ENCODE measurements at regions not wholly inside any gene's neighbourhood (a gene's known extent, or its start where the extent isn't known, plus 50 kb on each side); places are given as distances from the start of the nearest gene placed in this dataset.
"Not testable (repeated sequence)": the region's sequence is repeated elsewhere in the genome, so short reads cannot be mapped to it uniquely, and the experiment has no call there.

GRCh38 chr2:89786642-89787041, 1095.2 kb downstream of the RPIA start:
- not testable (repeated sequence) for FAIRE-seq; DNase-seq (ENCODE audit: extremely low spot score, insufficient read length, low read depth)

GRCh38 chr2:89795530-89795929, 1104.1 kb downstream of the RPIA start:
- DNase-seq (ENCODE audit: extremely low spot score, insufficient read length, low read depth); FAIRE-seq: not testable (repeated sequence)

- DNase-seq (ENCODE audit: extremely low spot score, insufficient read length, low read depth) (no peak), FAIRE-seq (no peak)
These were observed 1106.0 kb downstream of the RPIA start for GRCh38 chr2:89797320-89798038.

- not testable (repeated sequence) for FAIRE-seq
These were observed 1109.7 kb downstream of the RPIA start for GRCh38 chr2:89801207-89801606.

GRCh38 chr2:89806363-89806762, 1114.9 kb downstream of the RPIA start:
- not testable (repeated sequence) for DNase-seq (ENCODE audit: extremely low spot score, insufficient read length, low read depth)

More at GRCh38 chr2:89801207-89801606, 1109.7 kb downstream of the RPIA start:
- not testable (repeated sequence) for DNase-seq (ENCODE audit: extremely low spot score, insufficient read length, low read depth)

GRCh38 chr2:89811295-89811694, 1119.8 kb downstream of the RPIA start:
- FAIRE-seq (no peak), DNase-seq (ENCODE audit: extremely low spot score, insufficient read length, low read depth) (no peak)

More at GRCh38 chr2:89806363-89806762, 1114.9 kb downstream of the RPIA start:
- FAIRE-seq, result not testable (repeated sequence)

- DNase-seq (ENCODE audit: extremely low spot score, insufficient read length, low read depth); FAIRE-seq: not testable (repeated sequence)
These were observed 1120.4 kb downstream of the RPIA start for GRCh38 chr2:89811910-89812309.

- FAIRE-seq; DNase-seq (ENCODE audit: extremely low spot score, insufficient read length, low read depth): not testable (repeated sequence)
These were observed 1122.9 kb downstream of the RPIA start for GRCh38 chr2:89814359-89814758.

- FAIRE-seq (no peak), DNase-seq (ENCODE audit: extremely low spot score, insufficient read length, low read depth) (no peak)
These were observed 1127.4 kb downstream of the RPIA start for GRCh38 chr2:89818873-89819272.

- DNase-seq (ENCODE audit: extremely low spot score, insufficient read length, low read depth) (no peak), FAIRE-seq (no peak)
These were observed 1128.3 kb downstream of the RPIA start for GRCh38 chr2:89819809-89820208.

GRCh38 chr2:89820248-89820647, 1128.8 kb downstream of the RPIA start:
- FAIRE-seq, result no peak
- DNase-seq (ENCODE audit: extremely low spot score, insufficient read length, low read depth), result no peak

- DNase-seq (ENCODE audit: extremely low spot score, insufficient read length, low read depth) (no peak), FAIRE-seq (no peak)
These were observed 1130.0 kb downstream of the RPIA start for GRCh38 chr2:89821455-89821945.

- DNase-seq (ENCODE audit: extremely low spot score, insufficient read length, low read depth); FAIRE-seq: not testable (repeated sequence)
These were observed 1130.9 kb downstream of the RPIA start for GRCh38 chr2:89822342-89822741.

GRCh38 chr2:89823556-89823955, 1132.1 kb downstream of the RPIA start:
- no peak for FAIRE-seq

GRCh38 chr2:89825034-89825433, 1133.6 kb downstream of the RPIA start:
- FAIRE-seq (no peak), DNase-seq (ENCODE audit: extremely low spot score, insufficient read length, low read depth) (no peak)

More at GRCh38 chr2:89823556-89823955, 1132.1 kb downstream of the RPIA start:
- DNase-seq (ENCODE audit: extremely low spot score, insufficient read length, low read depth), result no peak

GRCh38 chr2:89826741-89827140, 1135.3 kb downstream of the RPIA start:
- not testable (repeated sequence) for FAIRE-seq; DNase-seq (ENCODE audit: extremely low spot score, insufficient read length, low read depth)

- DNase-seq (ENCODE audit: extremely low spot score, insufficient read length, low read depth); FAIRE-seq: not testable (repeated sequence)
These were observed 1136.4 kb downstream of the RPIA start for GRCh38 chr2:89827829-89828228.

GRCh38 chr2:89828416-89828815, 1136.9 kb downstream of the RPIA start:
- not testable (repeated sequence) for FAIRE-seq; DNase-seq (ENCODE audit: extremely low spot score, insufficient read length, low read depth)

- not testable (repeated sequence) for DNase-seq (ENCODE audit: extremely low spot score, insufficient read length, low read depth); FAIRE-seq
These were observed 1137.6 kb downstream of the RPIA start for GRCh38 chr2:89828961-89829631.

- DNase-seq (ENCODE audit: extremely low spot score, insufficient read length, low read depth) (no peak), FAIRE-seq (no peak)
These were observed 1138.4 kb downstream of the RPIA start for GRCh38 chr2:89829828-89830227.

Data from GM18507 (cell line).